ENCODE measurements at regions not wholly inside any gene's neighbourhood (a gene's known extent, or its start where the extent isn't known, plus 50 kb on each side); places are given as distances from the start of the nearest gene placed in this dataset.

- ATAC-seq (no peak), DNase-seq (ENCODE audit: low read depth, low spot score) (no peak)
- intact Hi-C loops (cut with micrococcal nuclease; ENCODE audit: unreplicated experiment), result no loop called here
- ChIA-PET POLR2A (no interaction called here), CTCF (no interaction called here)
- Histone ChIP-seq H3K27me3 (ENCODE audit: control insufficient read depth, insufficient read depth, low read length) (peaks cover 43% of the 10 kb centered on the region), H3K27ac (ENCODE audit: low read length) (no peak overlapping the region), H3K4me1 (ENCODE audit: control insufficient read depth, insufficient read depth, low read length) (no peaks in the 10 kb centered on the region), H3K9me3 (ENCODE audit: control insufficient read depth, insufficient read depth, low read depth, low read length) (no peaks in the 10 kb centered on the region), H3K4me3 (ENCODE audit: low read depth in 2 of 2, low read length in 2 of 2) (no peak overlapping the region), H3K36me3 (ENCODE audit: control insufficient read depth, insufficient read depth, low read length) (no peaks in the 10 kb centered on the region)
- in situ Hi-C loops (cut with HindIII; ENCODE audit: low pct_unique_long_range_greater_than_20kb, low sequenced_read_pairs), result no loop called here
- no TSS peak for BruUV-seq (replicated peaks)
- TF ChIP-seq TCF7L2 (IDR thresholded peaks at IDR 0.05; ENCODE audit: low read depth, low read length) (no peak), SIN3A (IDR thresholded peaks at IDR 0.05; ENCODE audit: borderline replicate concordance, insufficient read depth, low read depth, low read length) (no peak), POLR2AphosphoS5 (IDR thresholded peaks at IDR 0.05; ENCODE audit: low read depth, low read length) (no peak), REST (IDR thresholded peaks at IDR 0.05; ENCODE audit: insufficient read depth in 1 of 2, low read depth in 2 of 2, low read length in 1 of 2) (no peak), CTCF (IDR thresholded peaks at IDR 0.05) (no peak)
These were observed 89.8 kb upstream of the HABP2 start for GRCh38 chr10:113463083-113463482.

- H3K4me3 ChIP-seq (ENCODE audit: low read depth in 2 of 2, low read length in 2 of 2), result no peak overlapping the region
- intact Hi-C loops (cut with micrococcal nuclease; ENCODE audit: unreplicated experiment) (no loop called here), in situ Hi-C loops (cut with HindIII; ENCODE audit: low pct_unique_long_range_greater_than_20kb, low sequenced_read_pairs) (no loop called here)
- ATAC-seq, result no peak
- H3K36me3 ChIP-seq (ENCODE audit: control insufficient read depth, insufficient read depth, low read length), result no peaks in the 10 kb centered on the region
- no peaks in the 10 kb centered on the region for H3K4me1 ChIP-seq (ENCODE audit: control insufficient read depth, insufficient read depth, low read length)
- ChIA-PET POLR2A (interaction anchor here (0.6 kb wide), 1 partner anchor 355 kb away, joined by 3 read pairs; no protein-coding TSS in a partner anchor), CTCF (no interaction called here)
- no peak overlapping the region for H3K27ac ChIP-seq (ENCODE audit: low read length)
- DNase-seq (ENCODE audit: low read depth, low spot score), result no peak
- peaks cover 40% of the 10 kb centered on the region for H3K27me3 ChIP-seq (ENCODE audit: control insufficient read depth, insufficient read depth, low read length)
- TF ChIP-seq TCF7L2 (IDR thresholded peaks at IDR 0.05; ENCODE audit: low read depth, low read length) (no peak), REST (IDR thresholded peaks at IDR 0.05; ENCODE audit: insufficient read depth in 1 of 2, low read depth in 2 of 2, low read length in 1 of 2) (no peak), CTCF (IDR thresholded peaks at IDR 0.05) (no peak), POLR2AphosphoS5 (IDR thresholded peaks at IDR 0.05; ENCODE audit: low read depth, low read length) (no peak), SIN3A (IDR thresholded peaks at IDR 0.05; ENCODE audit: borderline replicate concordance, insufficient read depth, low read depth, low read length) (no peak)
- H3K9me3 ChIP-seq (ENCODE audit: control insufficient read depth, insufficient read depth, low read depth, low read length), result no peaks in the 10 kb centered on the region
- BruUV-seq (replicated peaks), result no TSS peak
These were observed 89.1 kb upstream of the HABP2 start for GRCh38 chr10:113463777-113464176.
